ENCODE measurements at regions not wholly inside any gene's neighbourhood (a gene's known extent, or its start where the extent isn't known, plus 50 kb on each side); places are given as distances from the start of the nearest gene placed in this dataset.

DNA sequence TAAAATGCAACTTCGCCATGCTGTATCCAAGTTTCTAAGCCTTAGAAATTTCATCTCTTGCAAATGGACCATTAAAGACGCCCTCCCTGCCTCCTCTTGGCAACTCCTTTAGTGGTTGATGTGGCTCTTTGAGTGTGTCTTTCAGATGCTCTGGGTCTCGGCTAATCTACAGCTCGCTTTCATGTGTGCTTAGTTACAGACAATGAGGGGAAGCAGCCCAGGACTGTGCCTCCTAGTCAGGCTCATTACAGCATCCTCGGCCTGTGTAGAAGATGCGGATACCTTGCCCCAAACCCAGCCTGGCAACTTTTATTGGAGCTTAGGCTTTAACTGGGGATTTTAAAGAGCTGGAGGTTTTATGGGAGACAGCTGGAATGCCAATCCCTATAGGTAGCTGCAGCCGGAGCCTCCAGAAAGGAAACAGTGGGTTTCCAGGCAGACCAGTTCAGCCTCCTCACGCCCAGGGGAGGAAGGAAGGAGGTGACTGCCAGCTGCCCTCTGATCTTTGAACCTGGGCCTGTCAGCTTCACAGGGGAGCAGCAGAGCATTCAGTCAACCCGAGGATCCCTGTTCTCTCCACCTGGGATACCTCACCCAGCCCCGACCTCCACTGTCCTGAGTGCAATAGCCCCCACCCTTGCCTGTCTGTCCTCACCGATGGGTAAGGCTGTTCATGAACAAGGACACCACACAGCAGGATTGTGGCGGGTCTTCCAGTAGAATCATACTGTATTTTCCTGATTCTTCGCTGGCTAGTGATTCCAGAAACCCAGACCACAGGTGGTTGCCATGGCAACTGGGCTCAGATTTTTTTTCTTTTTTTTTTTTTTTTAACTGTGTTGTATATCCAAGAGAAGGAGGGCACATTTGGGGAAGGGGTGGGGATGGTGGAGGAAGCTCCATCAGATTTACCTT is 638.5 kb downstream of the MED13L start:
- no peak overlapping the region for H3K4me2 ChIP-seq
- H3K79me2 ChIP-seq (ENCODE audit: insufficient read depth) = no peaks in the 10 kb centered on the region
- ChIA-PET POLR2A (no interaction called here), CTCF (interaction anchor here (0.8 to 1.1 kb wide), 3 partner anchors 15 to 971 kb away, joined by 3 read pairs; no protein-coding TSS in a partner anchor)
- no peak overlapping the region for H3K4me3 ChIP-seq (ENCODE audit: low read depth in 2 of 2, low read length in 1 of 2)
- H3K9me2 ChIP-seq = no peaks in the 10 kb centered on the region
- no peaks in the 10 kb centered on the region for H3K36me3 ChIP-seq (replicated peaks in 1 of 2; ENCODE audit: control insufficient read depth in 1 of 2, insufficient read depth in 2 of 2, low read length in 1 of 2)
- H3K4me1 ChIP-seq (ENCODE audit: control insufficient read depth in 1 of 2, insufficient read depth in 2 of 2, low read depth in 1 of 2, low read length in 1 of 2) = peaks cover 0 to 7% of the 10 kb centered on the region in 2 experiments; a peak in 1 of 4 replicates
- no peaks in the 10 kb centered on the region for H4K20me1 ChIP-seq (ENCODE audit: insufficient read depth)
- H3K27ac ChIP-seq (ENCODE audit: low read depth in 2 of 2, low read length in 1 of 2) = no peak overlapping the region
- no peaks in the 10 kb centered on the region for H3K27me3 ChIP-seq (ENCODE audit: insufficient read depth)
- WGBS (ENCODE audit: low lambda C conversion rate) = 57% methylated on average over 10 of the region's 13 CpGs
- TF ChIP-seq MAX (IDR thresholded peaks at IDR 0.05; ENCODE audit: low read depth) (no peak), RFX5 (IDR thresholded peaks at IDR 0.05; ENCODE audit: low read length) (no peak), JUND (IDR thresholded peaks at IDR 0.05) (no peak), TAF1 (IDR thresholded peaks at IDR 0.05; ENCODE audit: borderline replicate concordance, low read depth, low read length) (no peak), GABPA (IDR thresholded peaks at IDR 0.05; ENCODE audit: low read depth) (no peak), IRF3 (IDR thresholded peaks at IDR 0.05; ENCODE audit: low read depth, low read length) (no peak), TCF12 (IDR thresholded peaks at IDR 0.05) (no peak), CHD2 (IDR thresholded peaks at IDR 0.05; ENCODE audit: low read length, partially characterized antibody) (no peak), SMC3 (IDR thresholded peaks at IDR 0.05; ENCODE audit: low read depth, low read length) (no peak), ELF1 (IDR thresholded peaks at IDR 0.05) (no peak), POLR2AphosphoS5 (IDR thresholded peaks at IDR 0.05; ENCODE audit: low read depth, low read length) (no peak), RXRA (IDR thresholded peaks at IDR 0.05; ENCODE audit: borderline replicate concordance, low read depth) (no peak), EZH2phosphoT487 (IDR thresholded peaks at IDR 0.05; ENCODE audit: borderline replicate concordance, low read depth) (no peak), EP300 (IDR thresholded peaks at IDR 0.05; ENCODE audit: borderline replicate concordance in 1 of 2, low read depth in 1 of 2, low read length in 1 of 2) (no peak), NFIC (IDR thresholded peaks at IDR 0.05; ENCODE audit: borderline replicate concordance) (no peak)
- TF ChIP-seq, protein P1, sequence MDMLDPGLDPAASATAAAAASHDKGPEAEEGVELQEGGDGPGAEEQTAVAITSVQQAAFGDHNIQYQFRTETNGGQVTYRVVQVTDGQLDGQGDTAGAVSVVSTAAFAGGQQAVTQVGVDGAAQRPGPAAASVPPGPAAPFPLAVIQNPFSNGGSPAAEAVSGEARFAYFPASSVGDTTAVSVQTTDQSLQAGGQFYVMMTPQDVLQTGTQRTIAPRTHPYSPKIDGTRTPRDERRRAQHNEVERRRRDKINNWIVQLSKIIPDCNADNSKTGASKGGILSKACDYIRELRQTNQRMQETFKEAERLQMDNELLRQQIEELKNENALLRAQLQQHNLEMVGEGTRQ (IDR thresholded peaks at IDR 0.05; ENCODE audit: borderline replicate concordance, low read depth, low read length) = no peak
- TF ChIP-seq, protein P2, sequence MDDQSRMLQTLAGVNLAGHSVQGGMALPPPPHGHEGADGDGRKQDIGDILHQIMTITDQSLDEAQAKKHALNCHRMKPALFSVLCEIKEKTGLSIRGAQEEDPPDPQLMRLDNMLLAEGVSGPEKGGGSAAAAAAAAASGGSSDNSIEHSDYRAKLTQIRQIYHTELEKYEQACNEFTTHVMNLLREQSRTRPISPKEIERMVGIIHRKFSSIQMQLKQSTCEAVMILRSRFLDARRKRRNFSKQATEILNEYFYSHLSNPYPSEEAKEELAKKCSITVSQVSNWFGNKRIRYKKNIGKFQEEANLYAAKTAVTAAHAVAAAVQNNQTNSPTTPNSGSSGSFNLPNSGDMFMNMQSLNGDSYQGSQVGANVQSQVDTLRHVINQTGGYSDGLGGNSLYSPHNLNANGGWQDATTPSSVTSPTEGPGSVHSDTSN (IDR thresholded peaks at IDR 0.05) = no peak
- no peaks in the 10 kb centered on the region for H3K9me3 ChIP-seq
- DNase-seq = peak; percentile 49
- no peaks in the 10 kb centered on the region for H3F3A ChIP-seq (replicated peaks; ENCODE audit: insufficient read depth)
- H2AFZ ChIP-seq (ENCODE audit: low read depth) = no peak overlapping the region
- H3K9ac ChIP-seq = no peak overlapping the region

Data from SK-N-SH (cell line).